Heart left ventricle (tissue), 13 donors: ENCODE measurements at regions not wholly inside any gene's neighbourhood (a gene's known extent, or its start where the extent isn't known, plus 50 kb on each side); places are given as distances from the start of the nearest gene placed in this dataset.

Experiments
- POLR2A ChIP-seq, 2 donors: fragments of 450-650 bp; IDR thresholded peaks; one replicate each; pipeline ENCODE4 v1.6.1; 2017; ENCODE audit warnings: antibody characterized with exemption in 2 of 2, mild to moderate bottlenecking in 2 of 2, moderate library complexity in 2 of 2
- TF ChIP-seq, protein P1 (sequence below), 12 donors: fragments of 200-600 bp; sonication (generic) in 4 of 12; IDR thresholded peaks; one replicate each; pipeline versions ENCODE4 v1.5.0 to v1.8.0; 2018 to 2022; ENCODE audit warnings: antibody characterized with exemption in 12 of 12, mild to moderate bottlenecking in 5 of 12
- donor health status: ischemic (EF 13 %, LVEDD 7.1; RV severe dilation, severe dysfunction).
- donor health status: DM: no; HTN: yes; CAD: no.
- donor health status: DM: no; HTN: no; CAD: no.
- donor health status: ischemic (EF 25% LVEDD 6.9; RV normal size, moderate dysfunction).
- donor health status: ischemic (EF 25% LVEDD 5.7; RV mildly dilated, moderate dysfunction).
- donor health status: ischemic (EF 35%, LVEDD 5.7; RV mildly dilated, moderate dysfunction).
- donor health status: nonischemic (EF 11% LVEDD 7.7; RV severe dilation, severe dysfunction).
- donor health status: DM: yes; HTN: yes; CAD: no.
- donor health status: PGD.
- donor health status: ischemic (EF 29% LVEDD 5.4; RV normal size, mild dysfunction).
- donor health status: nonischemic (EF 23%, LVEDD 6.1; RV moderate dilation, normal function).

DNA sequence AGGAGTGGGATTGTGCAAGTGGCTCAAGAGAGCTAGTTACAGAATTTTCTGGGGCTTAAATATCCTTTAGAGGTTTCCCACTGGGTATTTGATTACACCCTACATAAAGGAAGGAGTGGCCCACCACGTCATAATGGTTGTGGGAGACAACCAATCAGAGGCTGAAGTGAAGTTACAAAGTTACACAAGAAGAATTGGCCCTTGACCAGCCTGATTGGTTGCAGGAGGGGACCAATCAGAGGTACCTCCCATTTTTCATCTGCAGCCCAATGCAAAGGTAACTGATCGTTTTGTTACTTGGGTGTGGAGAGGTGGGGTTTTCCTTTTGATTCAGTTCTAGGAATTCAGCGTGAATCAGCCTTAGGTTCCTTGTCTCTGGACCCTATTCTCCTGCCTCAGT, 430.5 kb upstream of the FAT3 start:
- TF ChIP-seq, protein P1, sequence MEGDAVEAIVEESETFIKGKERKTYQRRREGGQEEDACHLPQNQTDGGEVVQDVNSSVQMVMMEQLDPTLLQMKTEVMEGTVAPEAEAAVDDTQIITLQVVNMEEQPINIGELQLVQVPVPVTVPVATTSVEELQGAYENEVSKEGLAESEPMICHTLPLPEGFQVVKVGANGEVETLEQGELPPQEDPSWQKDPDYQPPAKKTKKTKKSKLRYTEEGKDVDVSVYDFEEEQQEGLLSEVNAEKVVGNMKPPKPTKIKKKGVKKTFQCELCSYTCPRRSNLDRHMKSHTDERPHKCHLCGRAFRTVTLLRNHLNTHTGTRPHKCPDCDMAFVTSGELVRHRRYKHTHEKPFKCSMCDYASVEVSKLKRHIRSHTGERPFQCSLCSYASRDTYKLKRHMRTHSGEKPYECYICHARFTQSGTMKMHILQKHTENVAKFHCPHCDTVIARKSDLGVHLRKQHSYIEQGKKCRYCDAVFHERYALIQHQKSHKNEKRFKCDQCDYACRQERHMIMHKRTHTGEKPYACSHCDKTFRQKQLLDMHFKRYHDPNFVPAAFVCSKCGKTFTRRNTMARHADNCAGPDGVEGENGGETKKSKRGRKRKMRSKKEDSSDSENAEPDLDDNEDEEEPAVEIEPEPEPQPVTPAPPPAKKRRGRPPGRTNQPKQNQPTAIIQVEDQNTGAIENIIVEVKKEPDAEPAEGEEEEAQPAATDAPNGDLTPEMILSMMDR (IDR thresholded peaks at IDR 0.05), result no peak
- no peak for TF ChIP-seq POLR2A (IDR thresholded peaks at IDR 0.05)
